ENCODE measurements at regions not wholly inside any gene's neighbourhood (a gene's known extent, or its start where the extent isn't known, plus 50 kb on each side); places are given as distances from the start of the nearest gene placed in this dataset.
"Not testable (repeated sequence)": the region's sequence is repeated elsewhere in the genome, so short reads cannot be mapped to it uniquely, and the experiment has no call there.

- DNase-seq, result no peak
These were observed 1053.5 kb upstream of the FAM98A start for GRCh38 chr2:34652636-34653035.

DNA sequence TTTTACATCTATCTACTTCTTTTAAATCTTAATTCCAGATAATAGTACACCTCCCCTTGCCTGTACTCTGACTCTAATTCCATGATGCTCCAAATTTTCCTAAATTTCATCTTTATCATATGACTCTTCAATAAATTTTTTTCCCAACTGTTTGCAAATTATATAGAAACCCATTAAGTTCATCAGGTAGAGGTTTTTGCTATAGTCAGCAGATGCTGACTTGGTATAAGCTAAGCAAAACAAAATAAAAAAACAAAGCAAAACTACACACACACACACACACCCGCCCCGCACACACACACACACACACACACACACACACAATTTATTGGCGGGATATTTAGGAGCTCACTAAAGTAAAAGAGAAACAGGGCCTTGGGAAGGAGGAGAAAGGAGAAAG lies 1047.8 kb upstream of the FAM98A start:
- no peak for DNase-seq

DNA sequence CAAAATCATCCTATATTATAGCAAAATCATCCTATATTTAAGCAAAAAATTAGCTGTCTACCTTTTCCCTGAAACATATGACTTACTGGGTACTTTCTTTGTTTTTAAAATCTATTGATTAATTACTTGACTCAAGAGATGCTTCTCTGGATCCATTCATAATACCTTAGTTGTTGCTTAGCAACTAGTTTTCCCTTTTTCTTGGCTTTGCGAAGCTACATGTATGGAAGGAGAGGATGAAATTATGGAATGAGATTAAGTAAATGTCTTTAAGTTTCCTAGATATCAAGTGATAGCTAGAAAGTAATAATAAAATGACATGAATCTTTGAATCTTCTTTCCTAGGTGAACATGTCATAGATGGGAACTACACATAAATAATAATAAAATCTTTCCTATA lies 1033.2 kb upstream of the FAM98A start:
- DNase-seq, result no peak

GRCh38 chr2:34627003-34627402 lies 1027.9 kb upstream of the FAM98A start:
- DNase-seq, result no peak

GRCh38 chr2:34604164-34604563 lies 1005.1 kb upstream of the FAM98A start:
- DNase-seq, result no peak

DNA sequence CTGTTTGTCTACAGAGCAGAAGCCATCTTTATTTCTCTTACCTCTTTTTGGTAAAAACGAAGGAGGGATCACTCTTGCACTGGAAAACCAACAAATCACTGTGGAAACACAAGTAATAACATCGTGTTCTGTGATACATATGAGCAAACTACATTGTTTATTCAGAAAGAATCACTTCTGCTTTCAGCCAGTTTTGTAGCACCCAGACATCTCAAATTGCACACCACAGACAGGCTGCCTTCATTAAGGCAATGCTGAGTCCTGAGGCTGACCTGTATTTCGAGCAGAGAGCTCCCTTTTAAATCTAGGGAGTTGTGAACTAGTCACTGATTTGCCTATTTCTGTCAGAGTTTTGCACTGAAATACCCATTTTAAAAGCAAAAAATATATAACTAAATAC lies 1003.2 kb upstream of the FAM98A start:
- DNase-seq, result no peak

- DNase-seq, result no peak
These were observed 1002.5 kb upstream of the FAM98A start for GRCh38 chr2:34601561-34601960.

GRCh38 chr2:34578641-34579040 lies 979.5 kb upstream of the FAM98A start:
- DNase-seq, result no peak

- DNase-seq, result no peak
These were observed 971.3 kb upstream of the FAM98A start for GRCh38 chr2:34570266-34570872.

GRCh38 chr2:34567128-34567527 lies 968.0 kb upstream of the FAM98A start:
- no peak for DNase-seq

DNA sequence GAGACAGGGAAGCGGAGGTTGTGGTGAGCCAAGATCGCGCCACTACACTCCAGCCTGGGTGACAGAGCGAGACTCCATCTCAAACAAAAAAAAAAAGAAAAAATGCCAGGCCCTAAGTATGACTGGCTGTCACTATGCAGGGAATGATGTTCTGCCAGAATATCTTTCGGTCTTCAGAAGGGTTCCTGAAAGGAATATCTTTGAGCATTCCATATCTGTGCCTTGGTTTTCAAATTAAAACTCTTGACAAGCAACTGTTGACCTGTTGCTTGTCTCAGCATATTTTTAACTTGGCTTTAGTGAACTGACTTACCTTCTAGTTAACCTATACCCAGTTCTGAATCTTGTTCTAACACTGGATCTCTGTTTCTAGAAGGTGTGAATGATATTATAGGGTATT lies 953.2 kb upstream of the FAM98A start:
- DNase-seq, result no peak

DNA sequence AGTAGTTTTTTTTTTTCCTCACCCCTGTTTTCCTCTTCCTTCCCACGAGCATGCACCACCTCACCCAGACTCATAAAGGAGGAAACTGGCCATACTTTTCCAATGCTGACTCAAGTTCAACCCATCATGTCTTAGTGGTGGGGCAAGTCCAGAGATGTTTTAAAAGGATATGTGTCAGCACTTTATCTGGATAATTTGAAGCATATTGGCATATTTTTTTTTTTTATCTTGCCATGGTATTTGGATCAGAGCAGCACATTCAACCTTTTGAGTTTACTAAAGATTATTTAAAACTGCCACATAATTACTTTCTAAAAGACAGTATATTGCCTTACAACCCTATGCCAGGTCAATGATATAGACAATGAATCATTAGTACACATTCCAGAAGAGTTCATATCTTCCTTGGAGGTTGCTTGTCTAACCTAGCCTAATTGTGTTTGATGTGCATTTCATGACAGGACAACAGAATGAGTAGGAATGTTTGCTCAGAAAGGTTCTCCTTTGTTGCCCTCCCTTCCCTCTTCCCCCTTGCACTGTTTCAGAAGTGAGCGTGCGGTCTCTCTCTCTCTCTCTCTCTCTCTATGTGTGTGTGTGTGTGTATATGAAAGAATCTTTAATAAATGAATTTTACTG lies 950.7 kb upstream of the FAM98A start:
- DNase-seq, result no peak

DNA sequence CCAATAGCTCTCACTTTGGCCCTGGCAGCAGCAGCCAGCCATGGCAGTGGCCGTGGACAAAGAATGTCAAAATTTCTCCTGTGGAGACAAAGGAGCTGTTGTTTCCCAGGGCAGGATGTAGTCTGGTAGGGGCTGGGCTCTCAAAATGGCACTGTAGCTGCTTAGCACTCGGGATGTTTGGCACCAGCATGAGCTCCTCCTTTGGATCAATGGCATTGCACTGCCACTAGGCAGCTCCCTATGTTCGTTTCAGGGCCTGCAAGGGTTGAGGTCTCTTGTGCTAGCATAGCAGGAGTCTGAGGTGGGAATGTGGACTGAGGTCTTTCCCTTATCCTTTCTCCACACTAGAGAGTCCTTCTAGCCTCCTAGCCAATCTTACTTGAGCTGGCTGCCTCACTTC lies 948.8 kb upstream of the FAM98A start:
- no peak for DNase-seq

DNA sequence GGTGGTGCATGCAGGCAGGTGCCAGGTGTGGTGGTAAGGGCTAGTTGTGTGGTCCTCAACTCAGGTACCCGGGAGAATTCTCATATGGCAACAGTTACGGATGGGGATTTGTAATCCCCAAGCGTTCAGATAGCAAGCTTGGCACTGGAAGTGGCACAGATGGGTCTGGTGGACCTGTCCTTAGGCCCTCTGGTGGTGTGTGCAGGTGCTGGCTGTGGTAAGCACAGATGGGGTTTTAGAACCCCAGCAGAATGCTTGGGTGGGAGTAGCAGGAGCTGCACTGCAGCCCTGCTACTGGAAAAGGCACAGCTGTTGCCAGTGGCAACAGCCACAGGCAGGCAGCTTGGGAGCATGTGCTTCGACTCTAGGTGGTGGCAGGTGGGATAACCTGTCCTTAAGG lies 948.2 kb upstream of the FAM98A start:
- DNase-seq, result no peak

DNA sequence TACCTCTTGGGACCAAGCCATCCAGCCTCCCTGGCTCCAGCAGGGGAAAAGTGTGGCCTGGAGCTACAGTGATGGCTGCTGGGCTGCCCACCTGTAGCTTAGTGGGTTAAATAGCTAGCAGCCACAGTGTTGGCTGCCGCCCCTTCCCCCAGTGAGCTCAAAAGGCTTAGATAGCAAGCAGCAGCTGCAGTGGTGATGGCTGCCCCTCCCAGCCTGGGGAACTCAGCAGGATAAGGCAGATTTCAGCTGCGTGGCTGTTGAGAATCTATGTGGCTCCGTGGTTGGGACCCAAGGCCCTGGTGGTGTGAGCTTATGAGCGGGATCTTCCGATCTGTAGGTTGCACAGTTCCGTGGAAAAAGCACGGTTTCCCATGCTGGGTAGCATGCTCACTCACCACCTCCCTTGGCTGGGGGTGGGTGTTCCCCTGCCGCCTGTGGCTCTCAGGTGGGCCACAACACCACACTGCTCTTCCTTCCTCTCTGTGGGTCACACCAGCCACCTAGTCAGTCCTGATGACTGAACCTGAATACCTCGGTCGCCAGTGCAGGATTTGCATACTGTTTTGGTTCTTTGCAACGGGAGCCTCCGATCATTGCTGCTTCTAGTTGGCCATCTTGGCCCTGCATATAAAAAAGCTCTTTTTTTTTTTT lies 946.5 kb upstream of the FAM98A start:
- no peak for DNase-seq

- DNase-seq, result no peak
These were observed 935.7 kb upstream of the FAM98A start for GRCh38 chr2:34534761-34535160.

DNA sequence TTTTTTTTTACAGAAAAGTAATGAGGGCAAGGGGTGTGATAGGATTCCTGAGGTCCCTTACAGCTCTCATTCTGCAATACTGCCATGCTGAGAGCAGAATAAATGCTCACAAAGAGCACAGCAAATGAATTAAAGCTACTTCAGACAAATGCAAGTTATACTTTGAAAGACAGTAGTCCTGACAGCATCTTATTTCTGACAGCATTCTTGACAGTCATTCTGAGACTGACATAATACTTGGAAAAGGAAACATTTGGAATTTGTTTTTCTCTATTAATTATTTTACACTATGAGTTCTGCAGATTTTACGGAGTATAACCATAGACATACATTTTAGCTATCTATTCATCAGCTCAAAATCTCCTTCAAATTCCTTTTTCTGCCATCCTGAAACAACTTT lies 935.2 kb upstream of the FAM98A start:
- no peak for DNase-seq

DNA sequence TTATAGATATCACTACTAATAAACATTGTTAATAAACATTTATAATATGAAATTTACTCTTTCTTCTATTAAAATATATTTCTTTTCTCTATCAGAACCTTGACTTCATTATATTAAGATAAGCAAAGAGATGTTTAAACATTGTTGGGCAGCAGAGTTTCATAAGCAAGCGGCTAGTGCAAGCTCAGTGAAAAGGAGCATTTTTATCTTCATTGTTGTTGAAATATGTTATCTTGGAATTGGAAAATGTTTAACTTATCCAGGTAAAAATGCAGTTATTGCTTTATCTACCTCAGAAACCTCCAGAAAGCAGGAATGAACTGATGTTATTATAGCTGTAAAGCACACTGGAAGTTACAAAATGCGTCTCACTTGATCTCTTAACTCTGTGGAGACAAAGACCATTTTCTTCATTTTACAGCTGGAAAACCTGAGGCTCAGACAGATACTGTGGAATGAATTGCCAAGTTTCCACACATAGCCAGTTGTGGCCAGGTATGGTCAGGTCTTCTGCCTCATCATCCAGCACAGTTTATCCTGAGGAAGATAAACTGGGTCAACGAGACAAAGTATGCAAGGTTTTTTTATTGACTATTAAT lies 934.6 kb upstream of the FAM98A start:
- no peak for DNase-seq

- DNase-seq, result no peak
These were observed 930.9 kb upstream of the FAM98A start for GRCh38 chr2:34529965-34530364.

GRCh38 chr2:34523958-34524514 lies 924.9 kb upstream of the FAM98A start:
- DNase-seq, result no peak

DNA sequence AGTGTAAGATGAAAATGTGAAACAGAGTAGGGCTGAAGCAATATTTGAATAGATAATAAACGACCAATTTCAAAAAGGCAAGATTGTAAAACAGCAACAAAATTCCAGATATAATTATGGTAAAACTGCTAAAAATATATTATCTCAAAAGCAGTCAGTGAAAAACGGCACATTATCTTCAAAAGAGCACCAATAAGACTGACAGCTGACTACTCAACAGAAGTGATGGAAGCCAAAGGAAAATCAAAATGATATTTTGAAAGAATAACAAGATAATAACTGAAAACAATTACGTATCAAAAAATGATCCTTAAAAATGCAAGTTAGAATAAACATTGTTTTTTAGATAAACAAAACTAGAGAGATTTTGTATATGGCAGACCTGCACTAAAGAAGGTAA lies 920.6 kb upstream of the FAM98A start:
- no peak for DNase-seq

DNA sequence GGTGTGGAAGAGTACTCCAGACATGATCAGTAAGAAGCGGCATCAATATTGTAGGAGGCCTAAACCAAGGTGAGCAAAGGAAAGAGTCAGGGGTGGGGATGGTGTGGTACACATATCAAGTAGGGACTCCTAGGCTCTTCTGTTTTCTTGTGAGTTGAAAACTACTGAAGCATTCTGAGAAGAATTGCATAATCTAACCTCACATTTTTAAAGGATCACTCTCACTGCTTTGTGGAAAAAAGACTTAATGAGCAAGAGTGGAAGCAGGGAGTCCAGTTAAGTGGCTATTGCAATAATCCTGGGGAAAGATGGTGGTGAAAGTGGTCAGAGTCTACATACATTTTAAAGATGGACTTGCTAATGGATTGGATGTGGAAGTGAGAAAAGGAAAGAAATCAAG lies 899.5 kb upstream of the FAM98A start:
- DNase-seq, result no peak

- not testable (repeated sequence) for DNase-seq
These were observed 895.1 kb upstream of the FAM98A start for GRCh38 chr2:34494192-34494591.

Data from right hindlimb (tissue), 1 donor.